Pons (tissue), 1 donor: ENCODE measurements at regions not wholly inside any gene's neighbourhood (a gene's known extent, or its start where the extent isn't known, plus 50 kb on each side); places are given as distances from the start of the nearest gene placed in this dataset.

ENCODE experiments used
- DNase-seq: peaks from one replicate; pipeline ENCODE4 v3.0.0-alpha.2; 2016; ENCODE audit warnings: low spot score

- DNase-seq, result no peak
Observed at GRCh38 chr1:63122079-63122478, 200.3 kb upstream of the FOXD3 start.

- DNase-seq, result peak; percentile 98
Observed at GRCh38 chr1:63124666-63125191, 197.6 kb upstream of the FOXD3 start.

- no peak for DNase-seq
Observed at GRCh38 chr1:63126104-63126503, 196.3 kb upstream of the FOXD3 start.

GRCh38 chr1:63127376-63127775 is 195.0 kb upstream of the FOXD3 start:
- no peak for DNase-seq

GRCh38 chr1:63128556-63128955 is 193.8 kb upstream of the FOXD3 start:
- DNase-seq, result no peak

- no peak for DNase-seq
Observed at GRCh38 chr1:63129184-63129583, 193.2 kb upstream of the FOXD3 start.

GRCh38 chr1:63129855-63130254 is 192.5 kb upstream of the FOXD3 start:
- no peak for DNase-seq

GRCh38 chr1:63134501-63135173 is 187.7 kb upstream of the FOXD3 start:
- DNase-seq, result peak; percentile 81

GRCh38 chr1:63135174-63135512 is 187.2 kb upstream of the FOXD3 start:
- peak; percentile 67 for DNase-seq

- no peak for DNase-seq
Observed at GRCh38 chr1:63135801-63136200, 186.6 kb upstream of the FOXD3 start.

GRCh38 chr1:63142001-63142400 is 180.4 kb upstream of the FOXD3 start:
- peak; percentile 57 for DNase-seq

GRCh38 chr1:63143482-63143881 is 178.9 kb upstream of the FOXD3 start:
- no peak for DNase-seq

- no peak for DNase-seq
Observed at GRCh38 chr1:63147783-63148182, 174.6 kb upstream of the FOXD3 start.

GRCh38 chr1:63148825-63149645 is 173.3 kb upstream of the FOXD3 start:
- DNase-seq, result peak; percentile 87

GRCh38 chr1:63152572-63152971 is 169.8 kb upstream of the FOXD3 start:
- DNase-seq, result no peak

GRCh38 chr1:63155437-63155836 is 166.9 kb upstream of the FOXD3 start:
- no peak for DNase-seq

- no peak for DNase-seq
Observed at GRCh38 chr1:63157085-63157484, 165.3 kb upstream of the FOXD3 start.

- no peak for DNase-seq
Observed at GRCh38 chr1:63169057-63169456, 153.3 kb upstream of the FOXD3 start.

GRCh38 chr1:63173161-63173560 is 149.2 kb upstream of the FOXD3 start:
- DNase-seq, result no peak

- no peak for DNase-seq
Observed at GRCh38 chr1:63189677-63190076, 132.7 kb upstream of the FOXD3 start.

- no peak for DNase-seq
Observed at GRCh38 chr1:63190171-63190570, 132.2 kb upstream of the FOXD3 start.

- DNase-seq, result peak; percentile 7
Observed at GRCh38 chr1:63198871-63199394, 123.4 kb upstream of the FOXD3 start.

- DNase-seq, result no peak
Observed at GRCh38 chr1:63199706-63200335, 122.5 kb upstream of the FOXD3 start.
